ENCODE measurements at regions not wholly inside any gene's neighbourhood (a gene's known extent, or its start where the extent isn't known, plus 50 kb on each side); places are given as distances from the start of the nearest gene placed in this dataset.

GRCh38 chr5:6115852-6116251 lies 262.5 kb downstream of the MED10 start:
- no peaks in the 10 kb centered on the region for H3K9me3 ChIP-seq
- no peak for ATAC-seq
- no peak for DNase-seq
- no peaks in the 10 kb centered on the region for H3K4me1 ChIP-seq
- intact Hi-C loops (cut with DNase I) = no loop called here
- no peak overlapping the region for H3K27ac ChIP-seq
- H3K27me3 ChIP-seq (ENCODE audit: low read depth) = no peaks in the 10 kb centered on the region
- no peak for TF ChIP-seq CTCF (IDR thresholded peaks at IDR 0.05)
- H3K4me3 ChIP-seq = no peak overlapping the region
- H3K36me3 ChIP-seq = no peaks in the 10 kb centered on the region

GRCh38 chr5:6112538-6112937 lies 265.8 kb downstream of the MED10 start:
- no peak for TF ChIP-seq CTCF (IDR thresholded peaks at IDR 0.05)
- H3K9me3 ChIP-seq = no peaks in the 10 kb centered on the region
- no peak overlapping the region for H3K27ac ChIP-seq
- H3K4me3 ChIP-seq = no peak overlapping the region
- no peaks in the 10 kb centered on the region for H3K36me3 ChIP-seq
- intact Hi-C loops (cut with DNase I) = no loop called here
- H3K27me3 ChIP-seq (ENCODE audit: low read depth) = no peaks in the 10 kb centered on the region
- H3K4me1 ChIP-seq = no peaks in the 10 kb centered on the region
- ATAC-seq = no peak
- no peak for DNase-seq

GRCh38 chr5:6112125-6112524 lies 266.2 kb downstream of the MED10 start:
- DNase-seq = no peak
- intact Hi-C loops (cut with DNase I) = no loop called here
- Histone ChIP-seq H3K4me1 (no peaks in the 10 kb centered on the region), H3K9me3 (no peaks in the 10 kb centered on the region), H3K27ac (no peak overlapping the region), H3K36me3 (no peaks in the 10 kb centered on the region), H3K27me3 (ENCODE audit: low read depth) (no peaks in the 10 kb centered on the region), H3K4me3 (no peak overlapping the region)
- no peak for TF ChIP-seq CTCF (IDR thresholded peaks at IDR 0.05)
- ATAC-seq = no peak

GRCh38 chr5:6111131-6111530 lies 267.2 kb downstream of the MED10 start:
- H3K27me3 ChIP-seq (ENCODE audit: low read depth) = no peaks in the 10 kb centered on the region
- no peaks in the 10 kb centered on the region for H3K4me1 ChIP-seq
- TF ChIP-seq CTCF (IDR thresholded peaks at IDR 0.05) = no peak
- DNase-seq = no peak
- no peak for ATAC-seq
- no peaks in the 10 kb centered on the region for H3K9me3 ChIP-seq
- no peak overlapping the region for H3K27ac ChIP-seq
- H3K36me3 ChIP-seq = no peaks in the 10 kb centered on the region
- H3K4me3 ChIP-seq = no peak overlapping the region
- intact Hi-C loops (cut with DNase I) = no loop called here

GRCh38 chr5:6110441-6111005 lies 267.8 kb downstream of the MED10 start:
- no peaks in the 10 kb centered on the region for H3K36me3 ChIP-seq
- intact Hi-C loops (cut with DNase I) = no loop called here
- ATAC-seq (no peak), DNase-seq (no peak)
- H3K4me3 ChIP-seq = no peak overlapping the region
- H3K27me3 ChIP-seq (ENCODE audit: low read depth) = no peaks in the 10 kb centered on the region
- no peaks in the 10 kb centered on the region for H3K9me3 ChIP-seq
- H3K27ac ChIP-seq = no peak overlapping the region
- no peaks in the 10 kb centered on the region for H3K4me1 ChIP-seq
- TF ChIP-seq CTCF (IDR thresholded peaks at IDR 0.05) = no peak

Measured in lower lobe of right lung (tissue), 2 donors.